HG03095 (cell line): ENCODE measurements at regions not wholly inside any gene's neighbourhood (a gene's known extent, or its start where the extent isn't known, plus 50 kb on each side); places are given as distances from the start of the nearest gene placed in this dataset.
"Not testable (repeated sequence)": the region's sequence is repeated elsewhere in the genome, so short reads cannot be mapped to it uniquely, and the experiment has no call there.

Experiments used
- ATAC-seq: cut with Tn5 transposase; IDR thresholded peaks from one replicate; pipeline ENCODE4 v1.9.1; 2021; ENCODE audit warnings: moderate library complexity; ENCODE audit not compliant: unreplicated experiment

DNA sequence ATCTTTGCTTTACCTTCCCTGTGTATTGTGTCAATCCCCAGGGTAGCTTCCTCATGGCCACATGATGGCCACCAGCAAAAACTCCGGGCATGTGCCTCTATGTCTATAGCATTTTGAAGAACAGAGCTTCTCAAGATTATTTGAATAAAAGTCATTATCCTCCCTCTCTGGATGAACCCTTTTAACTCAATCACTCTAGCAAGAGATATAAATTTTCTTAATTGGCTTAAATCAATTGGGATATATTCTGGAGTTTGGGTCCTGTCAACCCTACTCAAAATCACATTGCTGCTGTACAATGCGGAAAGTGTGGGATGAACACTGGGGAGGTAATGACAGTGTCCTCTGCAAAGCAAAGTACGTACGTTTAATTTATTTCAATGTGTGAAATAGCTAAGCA lies 370.6 kb upstream of the LRRC3B start:
- no peak for ATAC-seq

GRCh38 chr3:26256224-26256623 lies 366.3 kb upstream of the LRRC3B start:
- no peak for ATAC-seq

GRCh38 chr3:26259176-26259575 lies 363.4 kb upstream of the LRRC3B start:
- no peak for ATAC-seq

DNA sequence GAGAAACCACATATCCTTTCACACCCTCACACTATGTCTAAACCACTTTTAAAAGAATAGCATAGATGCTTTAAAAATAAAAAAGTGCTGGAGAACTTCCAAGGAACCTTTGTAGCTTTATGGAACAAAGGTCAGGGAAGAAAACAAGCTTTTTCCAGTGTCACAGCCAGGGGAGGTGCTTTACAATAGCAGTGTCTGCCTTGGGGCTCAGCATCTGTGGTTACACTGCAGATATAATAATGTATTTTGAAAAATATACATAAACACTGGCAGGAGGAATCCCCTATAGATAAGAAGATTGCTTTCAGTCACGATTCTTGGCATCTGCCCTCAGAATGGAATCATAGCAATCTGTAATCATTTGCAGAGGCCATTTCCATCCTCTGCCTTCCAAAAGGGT lies 362.4 kb upstream of the LRRC3B start:
- ATAC-seq = no peak

GRCh38 chr3:26264708-26265107 lies 357.9 kb upstream of the LRRC3B start:
- ATAC-seq = no peak

- ATAC-seq = no peak
Observed at GRCh38 chr3:26271848-26272247, 350.7 kb upstream of the LRRC3B start.

DNA sequence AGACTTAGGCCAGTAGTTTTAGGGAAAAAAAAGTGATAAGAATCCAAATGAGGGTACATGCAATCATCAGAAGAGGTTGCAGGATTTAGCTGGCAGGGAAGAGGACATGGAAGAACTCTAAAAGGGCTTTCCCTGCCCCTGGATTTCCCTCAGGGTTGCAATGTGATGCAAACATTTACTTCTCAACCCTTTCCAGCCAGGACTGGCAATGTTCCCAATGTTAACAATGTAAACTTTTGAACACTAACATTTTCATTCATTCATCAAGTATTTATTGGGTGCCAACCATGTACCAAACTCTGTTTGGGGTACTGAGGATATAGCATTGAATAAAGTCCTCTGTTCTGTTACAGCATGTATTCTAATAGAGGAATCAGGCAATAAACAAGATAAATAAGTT lies 349.4 kb upstream of the LRRC3B start:
- ATAC-seq = no peak

DNA sequence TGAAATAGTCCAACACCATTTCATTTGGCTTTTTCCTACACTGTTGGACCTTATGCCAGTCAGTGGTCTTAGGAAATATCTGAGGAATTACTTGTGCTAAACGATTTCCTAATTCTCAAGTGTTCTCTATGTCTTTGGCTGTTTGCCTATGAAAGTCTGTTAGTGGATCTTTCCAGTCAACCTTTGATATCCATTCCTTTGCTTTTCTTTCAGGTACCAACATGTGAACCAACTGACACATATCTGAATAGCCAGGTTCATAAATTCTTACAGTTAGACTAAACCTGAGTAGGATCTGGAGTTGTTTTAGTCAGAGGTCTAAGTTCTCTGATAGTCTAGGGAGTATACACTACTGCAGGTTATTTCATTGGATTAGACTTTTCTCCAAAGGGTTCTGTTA lies 343.5 kb upstream of the LRRC3B start:
- ATAC-seq = no peak

- no peak for ATAC-seq
Observed at GRCh38 chr3:26280517-26280916, 342.1 kb upstream of the LRRC3B start.

DNA sequence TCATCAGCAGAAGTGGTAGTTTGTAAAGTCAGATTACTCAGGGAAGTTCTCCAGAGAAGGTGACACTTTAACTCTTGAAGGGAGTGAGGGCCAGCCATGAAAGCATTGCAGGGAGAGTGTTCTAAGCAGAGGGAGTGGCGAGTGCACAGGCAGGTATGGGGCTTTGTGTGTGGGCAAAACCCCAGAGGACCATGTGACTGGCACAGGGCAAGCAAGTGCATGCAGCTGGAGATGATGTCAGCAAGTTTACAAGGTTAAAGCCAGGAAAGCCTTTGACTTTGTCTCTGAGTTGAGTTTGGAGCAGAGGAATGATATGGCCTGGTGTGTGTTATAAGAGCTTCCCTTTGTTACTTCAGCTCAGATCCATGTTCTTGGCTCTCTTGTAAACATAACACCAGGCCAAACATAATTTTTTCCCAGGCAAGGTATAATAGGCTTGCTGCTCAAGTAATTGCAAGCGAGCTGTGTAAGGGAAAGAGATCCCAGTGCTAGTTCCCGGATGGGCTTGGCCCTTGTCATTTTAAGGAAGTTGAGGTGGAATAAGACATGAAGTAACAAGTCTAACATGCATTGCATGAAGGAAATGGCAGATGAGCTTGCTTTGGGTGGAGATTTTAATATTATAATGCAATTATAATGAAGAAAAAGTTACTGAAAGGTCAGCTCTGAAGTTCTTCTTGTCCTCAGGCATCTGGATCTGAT lies 341.1 kb upstream of the LRRC3B start:
- ATAC-seq = no peak

DNA sequence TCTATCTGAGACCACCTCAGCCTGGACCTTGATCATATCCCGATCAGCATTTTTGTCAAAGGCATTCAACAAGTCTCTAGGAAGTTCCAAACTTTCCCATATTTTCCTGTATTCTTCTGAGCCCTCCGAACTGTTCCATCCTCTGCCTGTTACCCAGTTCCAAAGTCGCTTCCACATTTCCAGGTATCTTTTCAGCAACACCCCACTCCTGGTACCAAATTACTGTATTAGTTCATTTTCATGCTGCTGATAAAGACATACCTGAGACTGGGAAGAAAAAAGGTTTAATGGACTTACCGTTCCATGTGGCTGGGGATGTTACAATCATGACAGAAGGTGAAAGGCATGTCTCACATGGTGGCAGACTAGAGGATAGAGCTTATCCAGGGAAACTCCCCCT lies 338.1 kb upstream of the LRRC3B start:
- not testable (repeated sequence) for ATAC-seq

DNA sequence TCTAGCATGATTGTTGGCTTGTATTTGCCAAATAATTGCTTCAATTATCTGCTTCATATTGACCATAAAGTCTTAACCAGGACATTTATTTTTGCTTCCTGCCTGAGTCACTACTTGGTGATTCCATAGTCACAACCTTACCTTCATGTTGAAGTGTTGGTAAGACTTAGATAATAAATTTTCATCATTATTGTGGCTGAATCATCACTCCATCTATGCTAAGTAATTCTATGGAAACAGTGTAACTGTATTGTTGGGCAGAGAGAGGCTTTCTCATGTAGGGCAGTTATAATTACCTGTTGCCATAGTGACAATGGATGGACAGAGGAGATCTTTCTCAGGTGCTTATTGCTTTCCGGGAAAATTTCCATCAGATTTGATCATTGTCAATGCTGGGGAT lies 330.7 kb upstream of the LRRC3B start:
- ATAC-seq = no peak

DNA sequence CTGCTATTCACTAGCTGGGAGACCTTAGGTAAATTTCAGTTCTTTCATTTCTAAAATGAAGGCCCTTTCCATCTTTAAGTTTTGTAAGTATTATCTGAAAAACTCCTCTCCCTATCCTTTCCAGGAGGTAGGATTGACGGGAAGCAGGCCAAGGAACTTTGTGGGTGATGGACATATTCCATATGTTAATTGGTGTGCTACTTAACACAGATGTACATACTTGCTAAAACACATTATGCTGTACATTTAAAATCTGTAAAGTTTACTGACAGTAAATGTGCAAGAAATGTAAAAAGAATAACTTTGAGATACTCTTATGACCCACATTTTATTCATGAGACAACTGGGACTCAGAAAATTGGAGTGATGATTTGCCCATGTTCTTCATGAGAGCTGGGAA lies 329.8 kb upstream of the LRRC3B start:
- ATAC-seq = no peak

DNA sequence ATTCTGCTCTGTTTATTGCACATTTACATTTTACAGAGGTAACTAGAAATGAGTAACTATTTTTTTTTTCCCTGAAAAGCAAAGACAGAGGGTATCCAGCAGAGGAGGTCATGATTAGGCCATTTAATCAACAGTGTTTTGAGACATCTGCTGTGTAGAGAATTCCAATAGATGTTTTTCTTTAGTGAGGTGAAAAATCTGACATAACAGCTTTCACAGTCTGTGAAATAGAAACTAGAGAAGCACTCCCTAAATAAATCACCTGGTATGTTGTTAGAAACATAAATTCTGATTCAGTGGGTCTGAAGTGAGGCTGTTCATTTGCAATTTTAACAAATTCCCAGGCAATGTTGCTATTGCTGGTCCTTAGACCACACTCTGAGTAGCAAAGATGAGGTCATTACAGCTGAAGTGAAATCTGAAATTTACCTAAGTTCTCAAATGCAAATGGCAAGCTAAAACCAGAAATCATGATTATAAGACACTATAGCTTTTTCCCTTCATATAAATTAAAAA lies 329.2 kb upstream of the LRRC3B start:
- no peak for ATAC-seq

DNA sequence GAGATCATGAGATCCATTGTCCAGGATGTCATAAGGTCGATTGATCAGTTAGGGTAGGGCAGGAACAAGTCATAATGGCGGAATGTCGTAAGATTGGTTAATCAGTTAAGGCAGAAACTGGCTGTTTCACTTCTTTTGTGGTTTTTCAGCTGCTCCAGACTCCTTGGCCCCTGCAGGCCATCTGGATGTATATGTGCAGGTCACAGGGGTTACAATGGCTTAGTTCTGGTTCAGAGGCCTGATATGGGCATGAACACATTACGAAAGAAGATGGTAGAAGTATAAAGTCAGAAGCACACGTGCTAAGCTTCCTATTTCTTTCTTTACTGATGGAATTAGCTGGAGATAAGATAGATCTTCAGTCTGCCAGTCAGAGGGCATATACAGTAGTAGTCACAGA lies 315.4 kb upstream of the LRRC3B start:
- ATAC-seq = no peak

- no peak for ATAC-seq
Observed at GRCh38 chr3:26307787-26308186, 314.8 kb upstream of the LRRC3B start.

DNA sequence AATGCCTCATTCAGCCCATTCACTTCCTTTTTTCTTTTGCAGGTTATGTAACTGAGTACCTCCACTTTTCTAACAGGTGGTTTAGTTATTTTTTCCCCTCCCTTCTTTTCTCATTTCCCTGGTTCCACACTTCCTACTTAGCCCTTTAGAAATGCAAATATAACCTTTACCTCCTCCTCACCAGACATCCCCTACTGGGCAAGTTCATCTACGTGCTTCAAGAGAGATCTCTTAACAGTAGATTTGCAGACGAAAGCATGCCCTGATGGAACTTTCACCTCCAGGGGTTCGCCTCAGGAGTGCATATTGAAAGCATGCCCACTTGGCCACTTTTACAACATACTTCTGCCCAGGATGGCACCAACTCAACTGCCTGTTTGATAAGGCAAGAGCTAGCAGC lies 314.1 kb upstream of the LRRC3B start:
- no peak for ATAC-seq

GRCh38 chr3:26309536-26309935 lies 313.0 kb upstream of the LRRC3B start:
- not testable (repeated sequence) for ATAC-seq

GRCh38 chr3:26312816-26313215 lies 309.8 kb upstream of the LRRC3B start:
- no peak for ATAC-seq

- ATAC-seq = no peak
Observed at GRCh38 chr3:26316472-26316871, 306.1 kb upstream of the LRRC3B start.

DNA sequence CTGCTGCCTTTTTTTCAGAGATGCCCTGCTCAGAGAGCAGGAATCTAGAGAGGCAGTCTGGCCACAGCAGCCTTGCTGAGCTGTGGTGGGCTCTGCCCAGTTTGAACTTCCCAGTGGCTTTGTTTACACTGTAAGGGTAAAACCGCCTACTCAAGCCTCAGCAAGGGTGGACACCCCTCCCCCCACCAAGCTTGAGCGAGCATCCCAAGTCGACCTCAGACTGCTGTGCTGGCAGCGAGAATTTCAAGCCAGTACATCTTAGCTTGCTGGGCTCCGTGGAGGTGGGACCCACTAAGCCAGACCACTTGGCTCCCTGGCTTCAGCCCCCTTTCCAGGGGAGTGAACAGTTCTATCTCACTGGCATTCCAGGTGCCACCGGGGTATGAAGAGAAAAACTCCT lies 298.8 kb upstream of the LRRC3B start:
- ATAC-seq = not testable (repeated sequence)

DNA sequence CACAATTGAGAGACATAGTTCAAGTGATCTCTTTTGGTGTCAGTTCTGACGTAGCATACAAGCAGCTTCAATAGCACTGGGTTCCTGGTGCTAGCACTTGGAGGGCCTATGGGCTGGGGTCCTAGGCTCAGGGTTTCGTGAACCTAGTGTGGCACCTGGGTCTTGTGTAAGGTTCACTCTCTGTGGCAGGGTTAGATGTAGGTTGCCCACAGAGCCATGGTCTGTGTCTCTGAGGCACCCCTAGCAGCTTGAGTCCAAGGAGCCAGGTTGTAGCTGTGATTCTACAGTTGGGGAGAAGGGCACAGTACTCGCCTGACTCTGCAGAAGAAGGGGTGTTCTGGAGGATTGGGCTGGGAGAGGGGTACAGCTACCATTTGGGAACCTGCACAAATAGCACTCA lies 282.6 kb upstream of the LRRC3B start:
- no peak for ATAC-seq

DNA sequence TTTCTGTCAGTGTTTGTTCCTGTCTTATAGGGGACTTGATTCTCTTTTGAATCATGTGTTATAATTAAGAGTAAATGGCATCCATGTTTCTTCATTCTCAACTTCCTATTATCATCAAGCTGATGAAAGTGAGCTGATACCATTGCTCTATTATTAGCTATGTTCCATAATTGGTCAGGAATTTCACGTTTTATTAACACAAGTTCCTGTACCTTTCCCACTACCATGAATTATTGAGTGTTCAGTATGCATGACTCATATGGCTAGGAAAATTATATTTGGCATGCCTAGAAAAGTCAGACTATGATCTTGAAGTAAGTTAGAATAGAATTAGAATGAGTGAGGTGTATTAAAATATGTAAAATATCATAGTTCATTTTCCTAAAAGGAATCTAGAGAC lies 278.9 kb upstream of the LRRC3B start:
- ATAC-seq = no peak
